ENCODE measurements at regions not wholly inside any gene's neighbourhood (a gene's known extent, or its start where the extent isn't known, plus 50 kb on each side); places are given as distances from the start of the nearest gene placed in this dataset.

- no peak for DNase-seq (ENCODE audit: low spot score)
- no peaks in the 10 kb centered on the region for H3K36me3 Mint-ChIP-seq (ENCODE audit: low read depth)
- no peaks in the 10 kb centered on the region for H3K4me1 Mint-ChIP-seq (ENCODE audit: low read depth)
- H3K9me3 Mint-ChIP-seq: no peaks in the 10 kb centered on the region
- no peak overlapping the region for H3K4me3 Mint-ChIP-seq
- no peaks in the 10 kb centered on the region for H3K27me3 Mint-ChIP-seq (ENCODE audit: low read depth)
- H3K27ac Mint-ChIP-seq: no peak overlapping the region
These were observed 66.2 kb upstream of the ONECUT1 start for GRCh38 chr15:52856286-52856685.

DNA sequence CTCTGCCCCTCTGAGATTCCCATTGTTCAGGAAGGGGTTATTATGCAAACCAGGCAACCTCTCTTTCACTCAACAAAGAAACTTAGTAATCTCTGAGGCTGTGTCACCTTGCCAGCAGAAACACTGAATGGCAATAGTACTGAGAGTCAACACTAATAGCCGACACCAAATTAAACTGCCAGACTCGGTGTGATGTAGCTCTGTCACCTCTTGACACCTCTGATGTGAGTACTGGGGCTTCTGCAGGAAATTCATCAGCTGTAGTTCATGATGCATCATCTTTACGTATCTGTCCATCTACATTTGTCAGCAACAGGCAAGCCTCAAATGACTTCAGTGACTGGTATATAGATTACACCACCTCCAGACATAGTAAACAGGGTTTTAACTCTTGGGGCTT lies 65.0 kb upstream of the ONECUT1 start:
- DNase-seq (ENCODE audit: low spot score): no peak
- H3K27ac Mint-ChIP-seq: no peak overlapping the region
- H3K9me3 Mint-ChIP-seq: no peaks in the 10 kb centered on the region
- H3K27me3 Mint-ChIP-seq (ENCODE audit: low read depth): no peaks in the 10 kb centered on the region
- H3K4me3 Mint-ChIP-seq: no peak overlapping the region
- H3K36me3 Mint-ChIP-seq (ENCODE audit: low read depth): no peaks in the 10 kb centered on the region
- no peaks in the 10 kb centered on the region for H3K4me1 Mint-ChIP-seq (ENCODE audit: low read depth)

GRCh38 chr15:52844823-52845222 lies 54.7 kb upstream of the ONECUT1 start:
- no peaks in the 10 kb centered on the region for H3K4me1 Mint-ChIP-seq (ENCODE audit: low read depth)
- H3K9me3 Mint-ChIP-seq: no peaks in the 10 kb centered on the region
- H3K27ac Mint-ChIP-seq: no peak overlapping the region
- H3K4me3 Mint-ChIP-seq: no peak overlapping the region
- H3K36me3 Mint-ChIP-seq (ENCODE audit: low read depth): no peaks in the 10 kb centered on the region
- peaks cover 2% of the 10 kb centered on the region for H3K27me3 Mint-ChIP-seq (ENCODE audit: low read depth)
- no peak for DNase-seq (ENCODE audit: low spot score)

Data from T-helper 2 cell treated with Interferon-gamma antibody and Interleukin-4, amounts not matched to agents 5 μg/mL and 100 μg/mL, for 36 hours (primary cell).